Head of caudate nucleus (tissue), 42 donors: ENCODE measurements at regions not wholly inside any gene's neighbourhood (a gene's known extent, or its start where the extent isn't known, plus 50 kb on each side); places are given as distances from the start of the nearest gene placed in this dataset.
"Not testable (repeated sequence)": the region's sequence is repeated elsewhere in the genome, so short reads cannot be mapped to it uniquely, and the experiment has no call there.

Experiments
- DNase-seq, 42 donors: peaks; one replicate each; pipeline versions ENCODE4 v3.0.0 to v3.0.0-alpha.2; 2020 to 2021; ENCODE audit warnings: mixed read lengths in 7 of 42
- intact Hi-C: fragments of 100-400 bp; cut with DNase I; formaldehyde crosslinking; loops from one replicate; pipeline ENCODE4 v1.15.0; 2022

GRCh38 chr12:47417955-47418354 is 287.9 kb downstream of the RPAP3 start:
- no peak for DNase-seq
- intact Hi-C loops = no loop called here

DNA sequence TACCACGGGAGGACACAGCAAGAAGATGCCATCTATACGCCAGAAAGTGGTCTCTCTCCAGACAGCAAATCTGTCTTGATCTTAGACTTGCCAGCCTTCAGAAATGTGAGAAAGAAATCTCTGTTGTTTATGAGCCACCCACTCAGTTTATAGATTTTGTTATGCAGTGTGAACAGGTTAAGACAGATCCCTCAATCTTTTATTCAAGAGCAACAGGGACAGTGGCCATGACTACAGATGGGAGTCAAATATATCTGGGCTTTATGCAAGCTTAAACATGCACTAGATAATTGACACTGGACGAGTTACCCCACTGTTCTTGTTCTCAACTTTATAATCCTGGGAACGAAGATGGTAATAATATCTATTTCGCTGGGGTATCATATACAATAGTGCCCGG is 288.7 kb downstream of the RPAP3 start:
- no peak for DNase-seq
- intact Hi-C loops = no loop called here

DNA sequence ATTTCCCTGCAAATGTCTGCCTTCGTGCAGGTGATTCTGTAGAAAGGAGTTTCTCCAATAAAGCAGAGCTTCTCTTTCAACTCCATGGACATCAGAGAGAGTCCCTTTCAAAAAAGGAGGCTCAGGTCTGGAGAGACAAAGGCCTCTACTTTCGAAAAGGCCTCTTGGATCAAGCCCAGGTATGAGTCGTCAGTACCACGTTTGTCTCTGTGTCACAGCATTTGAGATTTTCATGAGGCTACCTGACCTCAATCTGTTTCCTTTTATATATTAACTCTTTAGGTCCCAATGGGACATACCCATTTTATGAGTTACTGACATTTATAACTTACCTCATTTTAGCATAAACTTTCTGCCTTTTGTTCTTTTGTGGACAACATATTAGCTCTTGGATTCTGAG is 290.8 kb downstream of the RPAP3 start:
- intact Hi-C loops = no loop called here

GRCh38 chr12:47414511-47414910 is 291.3 kb downstream of the RPAP3 start:
- no peak for DNase-seq
- intact Hi-C loops = no loop called here

More for the DNA sequence above, 290.8 kb downstream of the RPAP3 start:
- DNase-seq = no peak

DNA sequence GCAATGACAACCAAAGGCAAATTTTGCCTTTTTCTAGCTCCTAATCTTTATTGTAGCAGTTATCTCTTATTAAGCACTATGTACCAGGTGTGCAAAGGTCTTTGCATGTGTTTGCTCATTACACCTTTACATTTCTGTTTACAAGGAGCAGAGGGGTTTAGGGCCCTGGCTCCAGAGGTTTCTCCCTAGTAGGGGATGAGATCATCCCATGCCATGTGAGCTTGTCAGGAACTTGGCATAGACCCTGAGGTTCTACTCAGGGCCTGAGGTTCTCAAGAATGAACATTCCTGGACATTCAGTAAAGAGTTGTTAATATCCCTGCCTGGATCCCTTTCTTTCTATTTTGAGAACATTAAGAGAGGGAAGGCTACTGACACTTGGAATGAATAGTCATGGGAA is 292.0 kb downstream of the RPAP3 start:
- intact Hi-C loops = no loop called here
- DNase-seq = no peak

GRCh38 chr12:47412601-47413236 is 293.1 kb downstream of the RPAP3 start:
- DNase-seq = no peak
- intact Hi-C loops = no loop called here

DNA sequence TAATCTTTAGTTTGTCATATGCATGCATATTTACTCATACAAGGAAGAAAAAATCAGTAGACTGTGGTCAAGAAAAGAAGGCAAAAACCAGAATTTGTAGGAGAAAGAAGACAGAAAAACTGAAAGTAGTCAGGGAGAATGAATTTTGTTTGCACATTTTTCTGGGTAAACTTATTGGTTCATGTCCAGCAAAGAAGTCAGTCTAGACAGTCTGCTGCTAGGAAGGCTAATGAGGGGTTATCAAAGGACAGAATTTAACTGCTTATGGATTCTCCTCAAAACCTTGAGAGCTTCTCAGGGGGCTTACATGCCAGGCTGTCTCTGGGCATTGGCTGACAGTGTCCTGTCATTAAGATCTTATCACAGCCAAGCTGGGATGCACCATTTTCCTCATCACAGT is 293.9 kb downstream of the RPAP3 start:
- intact Hi-C loops = no loop called here
- DNase-seq = no peak

DNA sequence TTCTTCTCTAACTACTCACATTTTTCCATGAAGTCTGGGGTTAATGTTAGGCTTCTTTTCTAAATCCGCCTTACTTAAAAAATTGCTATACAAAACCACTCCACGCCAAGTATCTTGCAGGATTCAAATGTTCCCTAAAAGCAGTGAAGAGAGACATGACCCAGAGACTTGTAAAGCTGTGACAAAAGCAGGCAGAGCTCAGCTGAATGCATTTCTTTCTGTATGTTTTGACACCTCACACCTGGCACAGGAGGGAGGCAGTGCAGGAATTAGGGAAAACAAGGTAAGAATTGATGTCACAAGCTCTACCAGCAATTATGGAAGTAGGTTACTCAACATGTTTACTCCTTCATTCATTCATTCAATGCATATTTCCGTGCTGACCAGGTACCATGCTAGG is 295.0 kb downstream of the RPAP3 start:
- intact Hi-C loops = no loop called here
- peak in 7 of 42 donors; percentile 20 to 53 (median 34) for DNase-seq

DNA sequence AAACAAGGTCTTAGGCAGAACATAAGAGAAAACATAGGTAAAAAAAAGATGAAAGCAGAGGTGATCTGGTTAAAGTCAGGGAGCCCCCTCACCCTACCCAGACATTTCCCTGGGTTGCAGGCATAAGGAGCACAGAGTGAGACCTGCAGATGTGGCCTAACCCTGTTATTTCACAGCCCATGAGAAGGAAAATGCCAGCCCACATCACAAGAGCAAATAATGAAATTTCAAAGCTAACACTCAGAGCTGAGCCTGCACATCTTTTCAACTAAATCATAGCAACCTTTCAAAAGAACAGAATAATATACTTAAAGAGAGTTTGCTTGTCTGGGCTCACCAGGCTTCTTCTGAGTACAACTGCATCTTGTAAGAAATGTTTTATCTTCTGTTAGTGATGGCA is 295.4 kb downstream of the RPAP3 start:
- DNase-seq = peak in 1 of 42 donors; percentile 9
- intact Hi-C loops = no loop called here

DNA sequence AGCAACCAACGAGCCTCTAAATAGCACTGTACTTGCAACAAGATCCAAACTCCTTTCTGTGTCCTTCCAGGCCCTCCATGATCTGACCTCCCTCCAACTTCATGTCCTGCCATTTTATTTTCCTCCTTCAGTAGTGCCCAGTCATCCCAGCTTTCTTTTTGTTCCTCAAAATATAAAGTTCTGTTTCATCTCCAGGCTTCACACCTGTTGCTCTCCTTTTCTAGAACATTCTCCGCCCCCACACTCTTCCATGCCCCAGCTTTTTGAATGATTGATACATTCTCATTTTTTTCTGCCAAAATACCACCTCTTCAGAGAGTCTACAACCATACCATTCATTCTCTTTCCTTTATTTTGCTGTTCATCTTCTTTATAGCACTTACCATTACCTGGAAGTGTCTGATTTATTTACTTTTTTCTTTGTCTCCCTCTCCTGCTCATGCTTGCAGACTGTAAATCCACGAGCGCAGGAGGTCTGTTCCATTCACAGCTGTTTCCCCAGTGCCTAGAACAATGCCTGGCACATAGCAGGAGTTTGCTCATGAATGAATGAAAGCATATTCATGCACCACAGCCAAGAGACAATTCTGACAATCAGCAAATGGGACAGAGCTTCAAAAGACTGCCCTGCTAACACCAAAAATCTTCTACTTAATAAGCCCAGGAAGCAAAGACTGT is 296.4 kb downstream of the RPAP3 start:
- DNase-seq = peak in 1 of 42 donors; percentile 15
- intact Hi-C loops = no loop called here

DNA sequence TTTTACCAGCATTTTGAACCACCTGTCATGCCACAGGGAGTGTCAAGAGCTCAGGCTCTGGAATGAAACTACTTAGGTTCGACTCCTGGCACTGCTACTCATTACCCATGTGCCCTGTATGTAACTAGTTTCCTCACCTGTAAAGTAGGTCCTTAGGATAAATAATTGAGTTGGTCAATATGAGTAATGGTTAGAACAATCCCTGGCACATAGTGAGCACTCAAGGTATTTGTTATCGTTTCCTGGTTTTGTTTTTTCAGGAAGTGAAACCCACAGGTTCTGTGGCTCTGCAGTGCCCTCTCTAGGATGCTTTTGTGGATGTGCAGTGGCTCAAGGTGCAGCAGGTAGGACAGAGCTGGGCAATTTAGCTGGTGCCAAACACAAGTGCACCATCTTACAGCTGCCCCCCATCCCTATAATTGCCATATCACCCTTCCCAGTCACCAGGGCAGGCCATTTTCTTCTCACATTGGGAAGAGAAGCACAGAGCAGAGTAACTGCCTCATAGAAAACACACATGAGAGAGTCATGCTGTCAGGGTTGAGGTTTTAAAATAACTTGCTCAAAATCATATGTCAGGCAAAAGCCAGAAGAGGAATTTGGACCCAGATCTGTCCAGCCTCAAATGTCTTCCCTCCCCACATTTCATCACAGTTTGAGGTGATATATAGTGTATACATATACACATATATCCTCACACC is 297.5 kb downstream of the RPAP3 start:
- intact Hi-C loops = no loop called here
- no peak for DNase-seq

GRCh38 chr12:47407463-47408129 is 298.2 kb downstream of the RPAP3 start:
- intact Hi-C loops = no loop called here
- DNase-seq = peak in 5 of 42 donors; percentile 13 to 53 (median 37)

- no peak for DNase-seq
These were observed 302.1 kb downstream of the RPAP3 start for GRCh38 chr12:47403681-47404080.

GRCh38 chr12:47401196-47401595 is 304.6 kb downstream of the RPAP3 start:
- DNase-seq, intact Hi-C loops: not testable (repeated sequence)

More at GRCh38 chr12:47403681-47404080, 302.1 kb downstream of the RPAP3 start:
- intact Hi-C loops = no loop called here

- intact Hi-C loops = no loop called here
- DNase-seq = no peak
These were observed 305.6 kb downstream of the RPAP3 start for GRCh38 chr12:47400266-47400665.

DNA sequence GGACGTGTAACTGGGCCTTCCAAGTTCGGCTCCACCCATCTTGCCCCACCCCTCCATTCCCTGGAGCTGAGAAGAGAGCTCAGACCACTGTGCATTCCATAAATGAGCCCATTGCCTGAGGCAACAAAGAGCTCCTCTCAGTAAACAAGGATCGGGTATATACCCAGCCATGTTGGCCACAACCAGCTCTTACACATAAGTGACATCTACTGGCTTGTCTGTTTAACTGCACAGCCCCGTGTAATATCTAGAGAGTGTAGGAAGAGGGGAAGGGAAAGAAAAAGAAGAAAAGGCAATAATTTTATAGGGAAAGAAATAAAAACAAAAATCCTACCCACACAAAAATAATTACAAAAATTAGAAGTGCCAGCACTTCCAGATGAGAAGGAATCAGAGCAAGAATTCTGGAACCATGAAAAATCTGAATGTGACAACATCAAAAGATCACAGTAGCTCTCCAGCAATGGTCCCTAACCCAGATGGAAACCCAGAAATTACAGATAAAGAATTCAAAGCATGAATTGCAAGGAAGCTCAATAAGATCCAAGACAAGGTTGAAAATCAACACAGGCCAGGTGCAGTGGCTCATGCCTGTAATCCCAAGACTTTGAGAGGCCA is 308.1 kb downstream of the RPAP3 start:
- intact Hi-C loops = no loop called here
- DNase-seq = no peak

GRCh38 chr12:47396902-47397663 is 308.7 kb downstream of the RPAP3 start:
- intact Hi-C loops = no loop called here
- DNase-seq = no peak

DNA sequence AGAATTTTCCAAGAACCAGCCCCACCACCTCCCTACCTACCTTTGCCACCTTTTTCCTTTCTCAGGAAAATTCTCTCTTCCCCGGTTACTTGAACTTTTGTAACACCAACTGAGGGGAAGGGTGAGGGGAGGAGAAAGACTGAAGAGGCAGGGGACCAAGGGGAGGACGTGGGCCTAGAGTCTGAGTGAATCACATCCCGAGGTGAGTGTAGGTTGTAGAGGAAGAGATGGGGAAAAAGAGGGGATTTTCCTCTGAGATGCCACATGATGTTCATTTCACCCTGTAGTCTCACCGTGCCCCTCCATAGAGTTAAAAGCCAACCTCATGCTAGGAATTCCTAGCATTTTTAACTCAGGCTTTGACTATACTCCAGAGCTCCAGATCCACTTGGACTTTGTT is 311.8 kb downstream of the RPAP3 start:
- DNase-seq = no peak
- intact Hi-C loops = no loop called here

DNA sequence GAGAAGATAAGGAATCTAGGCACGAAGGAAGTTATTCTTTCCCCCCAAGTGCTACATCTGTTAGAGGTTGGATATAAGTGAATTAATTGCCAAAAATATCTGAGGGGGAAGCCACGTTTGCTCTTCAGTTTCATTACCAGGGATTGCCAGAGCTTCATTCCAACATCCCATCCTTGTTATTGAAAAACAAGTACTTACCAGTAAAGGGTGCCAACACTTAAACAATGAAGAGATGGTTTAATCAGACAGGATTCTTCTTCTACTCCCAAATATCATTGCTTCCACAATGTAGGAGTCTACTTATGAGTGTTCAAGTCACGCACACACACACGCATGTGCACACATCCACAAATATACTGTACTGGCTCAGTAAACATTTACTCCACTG is 312.4 kb downstream of the RPAP3 start:
- no peak for DNase-seq
- intact Hi-C loops = no loop called here
